ENCODE measurements at regions not wholly inside any gene's neighbourhood (a gene's known extent, or its start where the extent isn't known, plus 50 kb on each side); places are given as distances from the start of the nearest gene placed in this dataset.
A peak's percentile ranks its signal among the peaks of the same experiment; 100 is the strongest.
"Not testable (repeated sequence)": the region's sequence is repeated elsewhere in the genome, so short reads cannot be mapped to it uniquely, and the experiment has no call there.

- H3K36me3 Mint-ChIP-seq = peaks cover 0 to 8% of the 10 kb centered on the region in 2 donors
- ATAC-seq = no peak
- peaks cover 0 to 7% of the 10 kb centered on the region in 2 donors for H3K9me3 Mint-ChIP-seq
- H3K27ac Mint-ChIP-seq = no peak overlapping the region
- no peak for DNase-seq (ENCODE audit: low spot score in 2 of 2)
Observed at GRCh38 chr3:150333477-150333876, 74.6 kb upstream of the TSC22D2 start.

GRCh38 chr3:150331978-150332568 is 76.0 kb upstream of the TSC22D2 start:
- ATAC-seq (no peak), DNase-seq (ENCODE audit: low spot score in 2 of 2) (no peak)
- no peak overlapping the region for H3K27ac Mint-ChIP-seq
- H3K36me3 Mint-ChIP-seq = no peaks in the 10 kb centered on the region
- peaks cover 0 to 7% of the 10 kb centered on the region in 2 donors for H3K9me3 Mint-ChIP-seq

- Mint-ChIP-seq H3K9me3 (peaks cover 0 to 7% of the 10 kb centered on the region in 2 donors), H3K36me3 (no peaks in the 10 kb centered on the region), H3K27ac (no peak overlapping the region)
- DNase-seq (ENCODE audit: low spot score in 2 of 2) = no peak
- no peak for ATAC-seq
Observed at GRCh38 chr3:150330872-150331271, 77.2 kb upstream of the TSC22D2 start.

- H3K9me3 Mint-ChIP-seq = peaks cover 0 to 7% of the 10 kb centered on the region in 2 donors
- DNase-seq (ENCODE audit: low spot score in 2 of 2) (no peak), ATAC-seq (no peak)
- no peak overlapping the region for H3K27ac Mint-ChIP-seq
- no peaks in the 10 kb centered on the region for H3K36me3 Mint-ChIP-seq
Observed at GRCh38 chr3:150330174-150330573, 77.9 kb upstream of the TSC22D2 start.

GRCh38 chr3:150329408-150329807 is 78.7 kb upstream of the TSC22D2 start:
- H3K27ac Mint-ChIP-seq = no peak overlapping the region
- H3K36me3 Mint-ChIP-seq = no peaks in the 10 kb centered on the region
- peaks cover 0 to 7% of the 10 kb centered on the region in 2 donors for H3K9me3 Mint-ChIP-seq
- DNase-seq (ENCODE audit: low spot score in 2 of 2) (no peak), ATAC-seq (peak; percentile 60 to 91)

GRCh38 chr3:150328654-150329040 is 79.5 kb upstream of the TSC22D2 start:
- Mint-ChIP-seq H3K27ac (no peak overlapping the region), H3K36me3 (no peaks in the 10 kb centered on the region), H3K9me3 (peaks cover under 1 to 7% of the 10 kb centered on the region in 2 donors)
- no peak for DNase-seq (ENCODE audit: low spot score in 2 of 2)
- no peak for ATAC-seq

GRCh38 chr3:150327678-150328653 is 80.1 kb upstream of the TSC22D2 start:
- Mint-ChIP-seq H3K9me3 (peaks cover 3 to 7% of the 10 kb centered on the region in 2 donors), H3K27ac (no peak overlapping the region), H3K36me3 (no peaks in the 10 kb centered on the region)
- ATAC-seq (no peak), DNase-seq (ENCODE audit: low spot score in 2 of 2) (no peak)

- Mint-ChIP-seq H3K9me3 (peaks cover 3 to 4% of the 10 kb centered on the region in 2 donors), H3K36me3 (no peaks in the 10 kb centered on the region), H3K27ac (no peak overlapping the region)
- no peak for DNase-seq (ENCODE audit: low spot score in 2 of 2)
- peak in 1 of 2 donors; percentile 18 for ATAC-seq
Observed at GRCh38 chr3:150324788-150325187, 83.3 kb upstream of the TSC22D2 start.

GRCh38 chr3:150324245-150324644 is 83.9 kb upstream of the TSC22D2 start:
- Mint-ChIP-seq H3K9me3 (peaks cover 0 to 3% of the 10 kb centered on the region in 2 donors), H3K36me3 (no peaks in the 10 kb centered on the region), H3K27ac (no peak overlapping the region)
- ATAC-seq = no peak
- DNase-seq (ENCODE audit: low spot score in 2 of 2) = no peak

- Mint-ChIP-seq H3K36me3 (no peaks in the 10 kb centered on the region), H3K27ac (no peak overlapping the region), H3K9me3 (peaks cover 0 to 3% of the 10 kb centered on the region in 2 donors)
- no peak for ATAC-seq
- DNase-seq (ENCODE audit: low spot score in 2 of 2) = no peak
Observed at GRCh38 chr3:150323770-150324169, 84.3 kb upstream of the TSC22D2 start.

- not testable (repeated sequence) for DNase-seq (ENCODE audit: low spot score in 2 of 2); H3K27ac Mint-ChIP-seq; H3K36me3 Mint-ChIP-seq; ATAC-seq; H3K9me3 Mint-ChIP-seq
Observed at GRCh38 chr3:150323091-150323490, 85.0 kb upstream of the TSC22D2 start.

GRCh38 chr3:150320971-150321370 is 87.1 kb upstream of the TSC22D2 start:
- ATAC-seq; DNase-seq (ENCODE audit: low spot score in 2 of 2); H3K27ac Mint-ChIP-seq; H3K9me3 Mint-ChIP-seq; H3K36me3 Mint-ChIP-seq: not testable (repeated sequence)

- no peaks in the 10 kb centered on the region for H3K36me3 Mint-ChIP-seq
- peaks cover 0 to 3% of the 10 kb centered on the region in 2 donors for H3K9me3 Mint-ChIP-seq
- ATAC-seq = peak; percentile 66 to 92
- no peak overlapping the region for H3K27ac Mint-ChIP-seq
- no peak for DNase-seq (ENCODE audit: low spot score in 2 of 2)
Observed at GRCh38 chr3:150319900-150320299, 88.2 kb upstream of the TSC22D2 start.

- H3K9me3 Mint-ChIP-seq = no peaks in the 10 kb centered on the region
- no peaks in the 10 kb centered on the region for H3K36me3 Mint-ChIP-seq
- ATAC-seq (no peak), DNase-seq (ENCODE audit: low spot score in 2 of 2) (no peak)
- no peak overlapping the region for H3K27ac Mint-ChIP-seq
Observed at GRCh38 chr3:150317469-150317868, 90.6 kb upstream of the TSC22D2 start.

- ATAC-seq (no peak), DNase-seq (ENCODE audit: low spot score in 2 of 2) (no peak)
- Mint-ChIP-seq H3K9me3 (no peaks in the 10 kb centered on the region), H3K36me3 (no peaks in the 10 kb centered on the region), H3K27ac (no peak overlapping the region)
Observed at GRCh38 chr3:150315721-150316120, 92.4 kb upstream of the TSC22D2 start.

- Mint-ChIP-seq H3K27ac (no peak overlapping the region), H3K9me3 (no peaks in the 10 kb centered on the region), H3K36me3 (no peaks in the 10 kb centered on the region)
- DNase-seq (ENCODE audit: low spot score in 2 of 2) (no peak), ATAC-seq (no peak)
Observed at GRCh38 chr3:150314248-150315004, 93.7 kb upstream of the TSC22D2 start.
